ENCODE measurements at regions not wholly inside any gene's neighbourhood (a gene's known extent, or its start where the extent isn't known, plus 50 kb on each side); places are given as distances from the start of the nearest gene placed in this dataset.

- no peak for TF ChIP-seq CTCF (IDR thresholded peaks at IDR 0.05)
- no peak for TF ChIP-seq POLR2A (IDR thresholded peaks at IDR 0.05)
Observed at GRCh38 chr10:129032372-129033313, 434.4 kb upstream of the MGMT start.
